IMR-90 (cell line): ENCODE measurements at regions not wholly inside any gene's neighbourhood (a gene's known extent, or its start where the extent isn't known, plus 50 kb on each side); places are given as distances from the start of the nearest gene placed in this dataset.
A peak's percentile ranks its signal among the peaks of the same experiment; 100 is the strongest.

Experiments used
- ATAC-seq: fragments of 200-7000 bp; cut with Tn5 transposase; 2 replicates; pipeline ENCODE4 v1.9.1; 2020; ENCODE audit warnings: low read depth, mild to moderate bottlenecking, moderate library complexity
- BruUV-seq: library from RNA; stranded (reverse); fragments of 400-500 nt; replicated peaks from 2 replicates; lab custom pipeline; 2021; lab: Mats Ljungman, UMichigan
- CTCF ChIA-PET: fragments of 300-600 bp; formaldehyde crosslinking; extraction: SDS; loops from one replicate; lab custom pipeline; 2021; ENCODE audit warnings: antibody characterized with exemption; lab: Yijun Ruan, JAX
- POLR2A ChIA-PET: fragments of 300-600 bp; sonication (Branson Sonifier 250); formaldehyde crosslinking; loops from one replicate; lab custom pipeline; 2022; ENCODE audit warnings: antibody characterized with exemption; ENCODE audit not compliant: unreplicated experiment; lab: Charles Lee
- DNase-seq: peaks from one replicate; pipeline ENCODE4 v3.0.0; 2013
- H2AFZ ChIP-seq: replicated peaks from 2 replicates; pipeline ENCODE3; 2013; ENCODE audit warnings: low read length, mild to moderate bottlenecking; ENCODE audit not compliant: poor library complexity
- H2AK5ac ChIP-seq: 2 replicates; pipeline ENCODE4 v1.6.1; 2013; ENCODE audit warnings: low read depth, low read length, inconsistent platforms
- H2AK9ac ChIP-seq: replicated peaks from 2 replicates; pipeline ENCODE3; 2013; ENCODE audit warnings: mild to moderate bottlenecking, low read depth, low read length, moderate library complexity; ENCODE audit not compliant: poor library complexity
- H2BK120ac ChIP-seq: 2 replicates; pipeline ENCODE4 v1.6.1; 2013; ENCODE audit warnings: low read depth, low read length, inconsistent platforms
- H2BK15ac ChIP-seq: 3 replicates; pipeline ENCODE4 v1.6.1; 2013; ENCODE audit warnings: low read depth, low read length, inconsistent platforms
- H2BK20ac ChIP-seq: 2 replicates; pipeline ENCODE4 v1.6.1; 2013; ENCODE audit warnings: low read depth, mild to moderate bottlenecking, inconsistent platforms, low read length, moderate library complexity
- H2BK5ac ChIP-seq: 2 replicates; pipeline ENCODE4 v1.6.1; 2013; ENCODE audit warnings: mild to moderate bottlenecking, low read depth, low read length, inconsistent platforms; ENCODE audit not compliant: poor library complexity, severe bottlenecking
- H3K14ac ChIP-seq: replicated peaks from 2 replicates; pipeline ENCODE4 v1.6.1; 2013; ENCODE audit warnings: low read depth, low read length, inconsistent platforms
- H3K18ac ChIP-seq: 2 replicates; pipeline ENCODE4 v1.6.1; 2013; ENCODE audit warnings: low read depth, low read length, control low read depth
- H3K23ac ChIP-seq: 2 replicates; pipeline ENCODE4 v1.6.1; 2013; ENCODE audit warnings: low read depth, low read length, inconsistent platforms
- H3K27ac ChIP-seq: 2 replicates; pipeline ENCODE4 v1.5.1; 2013; ENCODE audit warnings: mild to moderate bottlenecking, control low read depth, low read length; ENCODE audit not compliant: insufficient read depth
- H3K27me3 ChIP-seq: 2 replicates; pipeline ENCODE4 v1.6.1; 2013; ENCODE audit warnings: low read length; ENCODE audit not compliant: control insufficient read depth, insufficient read depth
- H3K36me3 ChIP-seq: 2 replicates; pipeline ENCODE4 v1.6.1; 2013; ENCODE audit warnings: low read length, mixed read lengths; ENCODE audit not compliant: control insufficient read depth, insufficient read depth
- H3K4ac ChIP-seq: 2 replicates; pipeline ENCODE4 v1.6.1; 2013; ENCODE audit warnings: low read depth, low read length, inconsistent platforms
- H3K4me1 ChIP-seq: 2 replicates; pipeline ENCODE4 v1.6.1; 2013; ENCODE audit warnings: low read length, mixed read lengths; ENCODE audit not compliant: control insufficient read depth, insufficient read depth
- H3K4me2 ChIP-seq: 2 replicates; pipeline ENCODE4 v1.6.1; 2013; ENCODE audit warnings: low read depth, mild to moderate bottlenecking, control low read depth, low read length, moderate library complexity
- H3K4me3 ChIP-seq: 2 replicates; pipeline ENCODE4 v1.5.1; 2013; ENCODE audit warnings: low read depth, mild to moderate bottlenecking, control low read depth, low read length, moderate library complexity; ENCODE audit not compliant: insufficient read depth
- H3K56ac ChIP-seq: 2 replicates; pipeline ENCODE4 v1.6.1; 2013; ENCODE audit warnings: low read length, inconsistent platforms; ENCODE audit not compliant: insufficient read depth; ENCODE audit errors: extremely low read depth
- H3K79me1 ChIP-seq, 2 experiments: 2 replicates each; pipeline ENCODE4 v1.6.1; 2013; ENCODE audit warnings: low read length in 2 of 2, inconsistent platforms in 1 of 2, low read depth in 1 of 2
- H3K9ac ChIP-seq: 2 replicates; pipeline ENCODE4 v1.6.1; 2013; ENCODE audit warnings: low read depth, low read length, control low read depth
- H3K9me1 ChIP-seq: 2 replicates; pipeline ENCODE4 v1.6.1; 2013; ENCODE audit warnings: low read length, inconsistent platforms; ENCODE audit not compliant: insufficient read depth
- H3K9me3 ChIP-seq: 2 replicates; pipeline ENCODE4 v1.6.1; 2013; ENCODE audit warnings: low read length; ENCODE audit not compliant: control insufficient read depth, insufficient read depth
- H4K20me1 ChIP-seq: 2 replicates; pipeline ENCODE4 v1.6.1; 2013; ENCODE audit warnings: low read length, inconsistent platforms; ENCODE audit not compliant: insufficient read depth
- H4K5ac ChIP-seq: 2 replicates; pipeline ENCODE4 v1.6.1; 2013; ENCODE audit warnings: mild to moderate bottlenecking, low read depth, low read length, control low read depth
- H4K8ac ChIP-seq, 2 experiments: 2 replicates each; pipeline ENCODE4 v1.6.1; 2013; ENCODE audit warnings: low read depth in 2 of 2, low read length in 2 of 2, control low read depth in 1 of 2, inconsistent platforms in 1 of 2
- H4K91ac ChIP-seq: 2 replicates; pipeline ENCODE4 v1.6.1; 2013; ENCODE audit warnings: low read depth, low read length, inconsistent platforms; ENCODE audit not compliant: insufficient read depth
- CEBPB ChIP-seq: IDR thresholded peaks from 2 replicates; pipeline ENCODE4 v1.6.1; 2012; ENCODE audit warnings: low read depth, low read length, improper control_type of control experiment
- CHD1 ChIP-seq: IDR thresholded peaks from 2 replicates; pipeline ENCODE4 v1.6.1; 2012; ENCODE audit warnings: low read depth, low read length, improper control_type of control experiment
- ELK1 ChIP-seq: fragments of 150-350 bp; IDR thresholded peaks from 2 replicates; pipeline ENCODE4 v1.6.1; 2016; ENCODE audit warnings: low read depth, mild to moderate bottlenecking, low read length, moderate library complexity, borderline replicate concordance
- FOS ChIP-seq: fragments of 150-350 bp; IDR thresholded peaks from 2 replicates; pipeline ENCODE4 v1.6.1; 2016; ENCODE audit warnings: low read depth, low read length
- MAZ ChIP-seq: IDR thresholded peaks from 2 replicates; pipeline ENCODE4 v1.6.1; 2012; ENCODE audit warnings: low read depth, mild to moderate bottlenecking, low read length, improper control_type of control experiment, moderate library complexity, borderline replicate concordance
- MXI1 ChIP-seq: IDR thresholded peaks from 2 replicates; pipeline ENCODE4 v1.6.1; 2012; ENCODE audit warnings: low read depth, mild to moderate bottlenecking, low read length, moderate library complexity, borderline replicate concordance
- NFE2L2 ChIP-seq: fragments of 150-350 bp; IDR thresholded peaks from 2 replicates; pipeline ENCODE4 v1.6.1; 2016; ENCODE audit warnings: low read depth, mild to moderate bottlenecking, low read length
- RAD21 ChIP-seq: IDR thresholded peaks from 2 replicates; pipeline ENCODE4 v1.6.1; 2012; ENCODE audit warnings: low read length, improper control_type of control experiment
- RCOR1 ChIP-seq: IDR thresholded peaks from 2 replicates; pipeline ENCODE4 v1.6.1; 2012; ENCODE audit warnings: mild to moderate bottlenecking, low read length, improper control_type of control experiment; ENCODE audit not compliant: insufficient replicate concordance
- SMC3 ChIP-seq: fragments of 150-350 bp; IDR thresholded peaks from 2 replicates; pipeline ENCODE4 v1.6.1; 2016; ENCODE audit warnings: low read depth, mild to moderate bottlenecking, antibody characterized with exemption, low read length, moderate library complexity
- USF2 ChIP-seq: fragments of 150-350 bp; IDR thresholded peaks from 2 replicates; pipeline ENCODE4 v1.6.1; 2017; ENCODE audit warnings: mild to moderate bottlenecking, antibody characterized with exemption, low read length, low read depth
- WGBS, 2 experiments: methylation state at CpG; one replicate each; pipeline versions ENCODE4 v1.1.5 to v1.1.7; 2013; ENCODE audit warnings: missing lambda C conversion rate in 2 of 2; ENCODE audit not compliant: insufficient read length in 1 of 2; ENCODE audit errors: extremely low coverage in 2 of 2; 5-methylcytosine and 5-hydroxymethylcytosine counted together
- dilution Hi-C: fragments of 300-500 bp; cut with HindIII; formaldehyde crosslinking; loops from one replicate; pipeline ENCODE4 v1.14.3; 2018; ENCODE audit warnings: low sequenced_read_pairs; ENCODE audit not compliant: unreplicated experiment
- in situ Hi-C: fragments of 300-500 bp; cut with MboI; formaldehyde crosslinking; loops from 3 replicates; pipeline ENCODE4 v1.14.3; 2019; ENCODE audit warnings: low sequenced_read_pairs, inconsistent platforms, mixed read lengths
- intact Hi-C: fragments of 100-400 bp; cut with micrococcal nuclease; formaldehyde crosslinking; loops from 2 replicates; pipeline ENCODE4 v1.10.0; 2022
- TF ChIP-seq, protein P1 (sequence below): conservative IDR thresholded peaks from 2 replicates; pipeline ENCODE4 v1.5.1; 2012; ENCODE audit warnings: mild to moderate bottlenecking, low read depth, low read length, improper control_type of control experiment

GRCh38 chr4:147339100-147339499, 141.8 kb upstream of the EDNRA start:
- Histone ChIP-seq H2BK5ac (no peak overlapping the region), H2AK5ac (peak overlapping the region; percentile 35; the same call in 1 of the 2 replicates), H3K4me3 (no peak overlapping the region), H2BK15ac (peak overlapping the region; percentile 51; the same call in 1 of the 3 replicates), H3K27ac (no peak overlapping the region), H3K56ac (no peak overlapping the region), H2BK120ac (no peak overlapping the region), H2AK9ac (no peak overlapping the region), H3K36me3 (no peaks in the 10 kb centered on the region), H3K4me1 (peaks cover 4% of the 10 kb centered on the region), H4K5ac (no peak overlapping the region), H3K9me3 (no peaks in the 10 kb centered on the region), H2BK20ac (peak overlapping the region; percentile 34), H3K23ac (no peak overlapping the region), H4K91ac (no peak overlapping the region; the same call in 1 of the 2 replicates), H4K8ac (no peak overlapping the region), H3K9ac (no peak overlapping the region), H3K9me1 (peaks cover 7% of the 10 kb centered on the region), H2AFZ (peak overlapping the region; percentile 46), H3K79me1 (no peaks in the 10 kb centered on the region), H3K18ac (no peak overlapping the region), H3K4ac (0 out of 2 replicates have a peak overlapping the region, but pooled peaks have one; percentile 53), H3K4me2 (no peak overlapping the region), H4K20me1 (no peaks in the 10 kb centered on the region), H3K14ac (peak overlapping the region; percentile 58; the same call in 1 of the 2 replicates), H3K27me3 (no peaks in the 10 kb centered on the region)
- intact Hi-C loops, result no loop called here
- DNase-seq (peak; percentile 36), ATAC-seq (no peak)
- WGBS, 2 experiments, result 76% methylated on average over 2 of the region's 4 CpGs; no CpG with 5 or more reads in 1 of the 2 experiments
- dilution Hi-C loops, result no loop called here
- in situ Hi-C loops, result no loop called here
- no TSS peak for BruUV-seq
- ChIA-PET POLR2A (no interaction called here), CTCF (no interaction called here)
- TF ChIP-seq NFE2L2 (no peak), USF2 (no peak), MXI1 (no peak), SMC3 (no peak), ELK1 (no peak), CHD1 (no peak), RAD21 (no peak), CEBPB (no peak), RCOR1 (no peak), MAZ (no peak), FOS (no peak)
- TF ChIP-seq, protein P1, sequence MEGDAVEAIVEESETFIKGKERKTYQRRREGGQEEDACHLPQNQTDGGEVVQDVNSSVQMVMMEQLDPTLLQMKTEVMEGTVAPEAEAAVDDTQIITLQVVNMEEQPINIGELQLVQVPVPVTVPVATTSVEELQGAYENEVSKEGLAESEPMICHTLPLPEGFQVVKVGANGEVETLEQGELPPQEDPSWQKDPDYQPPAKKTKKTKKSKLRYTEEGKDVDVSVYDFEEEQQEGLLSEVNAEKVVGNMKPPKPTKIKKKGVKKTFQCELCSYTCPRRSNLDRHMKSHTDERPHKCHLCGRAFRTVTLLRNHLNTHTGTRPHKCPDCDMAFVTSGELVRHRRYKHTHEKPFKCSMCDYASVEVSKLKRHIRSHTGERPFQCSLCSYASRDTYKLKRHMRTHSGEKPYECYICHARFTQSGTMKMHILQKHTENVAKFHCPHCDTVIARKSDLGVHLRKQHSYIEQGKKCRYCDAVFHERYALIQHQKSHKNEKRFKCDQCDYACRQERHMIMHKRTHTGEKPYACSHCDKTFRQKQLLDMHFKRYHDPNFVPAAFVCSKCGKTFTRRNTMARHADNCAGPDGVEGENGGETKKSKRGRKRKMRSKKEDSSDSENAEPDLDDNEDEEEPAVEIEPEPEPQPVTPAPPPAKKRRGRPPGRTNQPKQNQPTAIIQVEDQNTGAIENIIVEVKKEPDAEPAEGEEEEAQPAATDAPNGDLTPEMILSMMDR, result no peak
